GM12878 (cell line): ENCODE measurements at regions not wholly inside any gene's neighbourhood (a gene's known extent, or its start where the extent isn't known, plus 50 kb on each side); places are given as distances from the start of the nearest gene placed in this dataset.
"Not testable (repeated sequence)": the region's sequence is repeated elsewhere in the genome, so short reads cannot be mapped to it uniquely, and the experiment has no call there.

ENCODE experiments used
- CHD4 ChIP-seq: fragments of 200-600 bp; sonication (generic); IDR thresholded peaks from 2 replicates; pipeline ENCODE4 v1.6.1; 2016; ENCODE audit warnings: mild to moderate bottlenecking
- CTCF ChIP-seq, 3 experiments: IDR thresholded peaks in 2 of 3; conservative IDR thresholded peaks in 1 of 3; 2 replicates each; pipeline ENCODE4 v1.5.1; 2011; ENCODE audit warnings: low read depth in 3 of 3, low read length in 3 of 3, mild to moderate bottlenecking in 3 of 3, control low read depth in 2 of 3, moderate library complexity in 2 of 3, inconsistent platforms in 1 of 3, mixed read lengths in 1 of 3; ENCODE audit not compliant: control insufficient read depth in 2 of 3, insufficient read depth in 1 of 3; ENCODE audit errors: extremely low read depth in 1 of 3
- MTA3 ChIP-seq: IDR thresholded peaks from 2 replicates; pipeline ENCODE4 v1.6.1; 2012; ENCODE audit warnings: low read length, inconsistent platforms, borderline replicate concordance
- MXI1 ChIP-seq: fragments of 150-350 bp; IDR thresholded peaks from 2 replicates; pipeline ENCODE4 v1.6.1; 2011; ENCODE audit warnings: low read depth, mild to moderate bottlenecking, inconsistent platforms, low read length, improper control_type of control experiment
- NR2C1 ChIP-seq: fragments of 450-650 bp; IDR thresholded peaks from 2 replicates; pipeline ENCODE4 v1.6.1; 2017; ENCODE audit warnings: antibody characterized with exemption, mild to moderate bottlenecking, moderate library complexity
- PAX5 ChIP-seq: IDR thresholded peaks from 2 replicates; pipeline ENCODE4 v1.6.1; 2011; ENCODE audit warnings: low read depth, low read length, borderline replicate concordance
- POLR2A ChIP-seq: IDR thresholded peaks from 2 replicates; pipeline ENCODE4 v1.6.1; 2011; ENCODE audit warnings: low read depth, mild to moderate bottlenecking, low read length
- POLR2AphosphoS2 ChIP-seq: IDR thresholded peaks from 2 replicates; pipeline ENCODE4 v1.6.1; 2011; ENCODE audit warnings: low read depth, mild to moderate bottlenecking, low read length, improper control_type of control experiment, moderate library complexity
- POLR2AphosphoS5 ChIP-seq: IDR thresholded peaks from 2 replicates; pipeline ENCODE4 v1.6.1; 2011; ENCODE audit warnings: mild to moderate bottlenecking, low read length, inconsistent platforms
- PRDM15 ChIP-seq: fragments of 450-650 bp; formaldehyde crosslinking; IDR thresholded peaks from 2 replicates; pipeline ENCODE4 v1.4.0; 2020; ENCODE audit warnings: mild to moderate bottlenecking, moderate library complexity
- SREBF1 ChIP-seq: IDR thresholded peaks from 2 replicates; pipeline ENCODE4 v1.6.1; 2012; ENCODE audit warnings: mild to moderate bottlenecking, low read length
- ZBTB33 ChIP-seq: fragments of 450-650 bp; IDR thresholded peaks from 2 replicates; pipeline ENCODE4 v1.6.1; 2017; ENCODE audit warnings: mild to moderate bottlenecking
- ZNF274 ChIP-seq: IDR thresholded peaks from one replicate; pipeline ENCODE4 v1.8.0; 2011; ENCODE audit not compliant: insufficient read length, insufficient read depth
- TF ChIP-seq, protein P1 (sequence below): IDR thresholded peaks from 2 replicates; pipeline ENCODE4 v1.6.1; 2011; ENCODE audit warnings: borderline replicate concordance, low read depth, mild to moderate bottlenecking, moderate library complexity, low read length; ENCODE audit not compliant: insufficient read depth, poor library complexity, severe bottlenecking

DNA sequence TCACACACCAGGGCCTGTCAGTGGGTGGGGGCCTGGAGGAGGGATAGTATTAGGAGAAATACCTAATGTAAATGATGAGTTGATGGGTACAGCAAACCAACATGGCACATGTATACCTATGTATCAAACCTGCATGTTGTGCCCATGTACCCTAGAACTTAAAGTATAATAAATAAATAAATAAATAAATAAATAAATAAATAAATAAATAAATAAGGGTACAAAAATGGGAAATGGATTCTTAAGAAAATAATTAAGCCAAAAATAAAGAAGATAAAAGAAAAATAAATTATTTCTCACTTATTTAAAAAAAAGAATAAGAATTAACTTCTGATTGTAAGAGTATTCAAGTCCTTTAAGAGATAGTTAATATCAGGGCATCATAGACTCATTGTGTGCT, 117.3 kb upstream of the API5 start:
- not testable (repeated sequence) for TF ChIP-seq CTCF (IDR thresholded peaks at IDR 0.05 in 2 of 3, conservative IDR thresholded peaks at IDR 0.05 in 1 of 3; ENCODE audit: control insufficient read depth in 2 of 3, extremely low read depth in 1 of 3, insufficient read depth in 1 of 3, low read depth in 3 of 3, low read length in 3 of 3); CHD4; PAX5; ZBTB33; POLR2AphosphoS5; PRDM15 (CRISPR knock-in tag); MTA3; POLR2AphosphoS2; NR2C1; POLR2A; MXI1; SREBF1; ZNF274
- TF ChIP-seq, protein P1, sequence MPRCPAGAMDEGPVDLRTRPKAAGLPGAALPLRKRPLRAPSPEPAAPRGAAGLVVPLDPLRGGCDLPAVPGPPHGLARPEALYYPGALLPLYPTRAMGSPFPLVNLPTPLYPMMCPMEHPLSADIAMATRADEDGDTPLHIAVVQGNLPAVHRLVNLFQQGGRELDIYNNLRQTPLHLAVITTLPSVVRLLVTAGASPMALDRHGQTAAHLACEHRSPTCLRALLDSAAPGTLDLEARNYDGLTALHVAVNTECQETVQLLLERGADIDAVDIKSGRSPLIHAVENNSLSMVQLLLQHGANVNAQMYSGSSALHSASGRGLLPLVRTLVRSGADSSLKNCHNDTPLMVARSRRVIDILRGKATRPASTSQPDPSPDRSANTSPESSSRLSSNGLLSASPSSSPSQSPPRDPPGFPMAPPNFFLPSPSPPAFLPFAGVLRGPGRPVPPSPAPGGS = not testable (repeated sequence)
